Effector CD8-positive, alpha-beta T cell (primary cell): ENCODE measurements at regions not wholly inside any gene's neighbourhood (a gene's known extent, or its start where the extent isn't known, plus 50 kb on each side); places are given as distances from the start of the nearest gene placed in this dataset.
"Not testable (repeated sequence)": the region's sequence is repeated elsewhere in the genome, so short reads cannot be mapped to it uniquely, and the experiment has no call there.

Source experiments
- DNase-seq: peaks from one replicate; lab custom pipeline; 2025; lab: John Stamatoyannopoulos, UW

DNA sequence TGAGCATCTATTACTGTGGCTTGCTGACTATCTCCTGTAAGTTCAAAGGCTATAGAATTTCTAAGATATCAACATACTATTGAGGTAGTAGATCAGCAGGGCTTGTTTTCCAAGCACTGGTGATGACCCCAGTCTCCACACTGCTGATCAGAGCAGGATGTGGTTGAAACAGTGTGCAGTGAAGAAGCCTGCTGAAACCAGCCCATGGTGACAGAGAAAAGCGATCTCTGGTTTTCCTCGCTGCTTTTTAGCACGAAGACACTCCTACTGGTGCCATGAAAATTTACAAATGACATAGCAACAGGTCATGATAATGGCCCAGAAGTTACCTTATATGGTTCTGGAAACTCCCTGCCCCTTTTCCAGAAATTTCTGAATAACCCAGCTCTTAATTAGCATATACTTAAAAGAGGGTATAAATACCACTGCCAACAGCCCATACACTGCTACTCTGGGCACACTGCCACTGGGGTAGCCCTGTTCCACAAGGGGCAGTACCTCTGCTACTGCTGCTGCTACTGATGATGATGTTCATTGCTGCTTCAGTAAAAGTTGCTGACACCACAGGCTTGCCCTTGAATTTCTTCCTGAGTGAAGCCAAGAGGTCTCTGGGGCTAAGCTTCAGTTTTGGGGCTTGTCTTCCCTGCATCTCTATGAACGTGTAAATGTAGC, 1689.5 kb upstream of the PCDH10 start:
- no peak for DNase-seq

- DNase-seq: no peak
Observed at GRCh38 chr4:131470360-131470759, 1678.7 kb upstream of the PCDH10 start.

- no peak for DNase-seq
Observed at GRCh38 chr4:131488772-131489171, 1660.3 kb upstream of the PCDH10 start.

DNA sequence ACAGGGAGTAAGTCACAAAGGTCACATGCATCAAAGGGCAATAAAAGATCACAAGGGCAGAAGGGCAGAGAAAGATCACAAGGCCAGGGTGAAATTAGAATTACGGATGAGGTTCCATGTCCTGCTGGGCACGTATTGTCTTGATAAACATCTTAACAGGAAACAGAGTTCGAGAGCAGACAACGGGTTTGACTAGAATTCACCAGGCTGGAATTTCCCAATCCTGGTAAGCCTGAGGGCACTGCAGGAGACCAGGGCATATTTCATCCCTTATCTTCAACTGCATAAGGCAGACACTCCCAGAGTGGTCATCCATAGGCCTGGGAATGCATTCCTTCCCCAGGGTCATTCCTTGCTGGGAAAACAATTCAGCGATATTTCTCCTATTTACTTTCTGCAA, 1652.9 kb upstream of the PCDH10 start:
- not testable (repeated sequence) for DNase-seq

DNA sequence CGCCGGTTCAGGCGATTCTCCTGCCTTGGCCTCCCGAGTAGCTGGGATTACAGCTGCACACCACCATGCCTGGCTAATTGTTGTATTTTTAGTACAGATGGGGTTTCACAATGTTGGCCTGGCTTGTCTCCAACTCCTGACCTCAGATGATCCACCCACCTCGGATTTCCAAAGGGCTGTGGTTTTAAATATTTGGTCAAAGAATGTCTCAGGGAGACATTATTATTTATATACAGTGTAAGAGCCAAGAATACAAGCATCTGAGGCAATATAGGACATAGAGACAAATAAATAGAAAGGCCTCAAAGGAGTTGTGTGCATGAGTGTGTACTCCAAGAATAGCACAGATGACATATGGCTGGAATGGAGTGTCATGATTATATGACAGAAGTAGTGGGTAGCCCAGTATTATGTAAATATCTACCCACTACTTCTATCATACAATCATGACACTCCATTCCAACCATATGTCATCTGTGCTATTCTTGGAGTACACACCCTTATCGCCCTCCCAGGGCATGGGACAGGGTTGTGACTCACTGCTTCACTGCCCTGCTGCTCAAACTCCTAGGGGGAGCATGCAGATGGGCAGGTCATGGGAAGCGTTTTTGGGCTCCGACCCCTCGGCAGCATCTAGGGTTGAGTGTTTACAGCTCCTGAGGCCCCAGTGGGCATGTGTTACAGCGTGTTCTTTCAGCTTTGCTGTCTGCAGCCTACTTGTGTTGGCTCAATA, 1649.8 kb upstream of the PCDH10 start:
- DNase-seq: no peak

GRCh38 chr4:131509521-131509920, 1639.6 kb upstream of the PCDH10 start:
- no peak for DNase-seq

DNA sequence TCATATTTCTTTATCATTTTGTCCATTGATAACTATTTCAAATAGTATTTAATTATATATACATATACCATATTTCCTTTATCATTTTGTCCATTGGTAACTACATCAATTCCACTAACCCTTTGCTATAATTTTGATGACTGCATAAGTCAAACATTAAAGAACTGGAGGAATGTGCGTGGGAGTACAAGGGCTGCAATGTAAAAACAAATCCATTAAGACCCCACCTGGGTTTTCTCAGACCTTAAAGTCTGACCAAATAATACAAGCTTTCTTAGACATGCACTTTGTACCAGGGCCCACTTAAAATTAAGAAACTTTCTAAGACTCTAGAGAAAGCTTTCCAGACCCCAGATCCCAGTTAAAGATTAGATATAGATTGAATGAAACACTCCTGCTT, 1622.4 kb upstream of the PCDH10 start:
- DNase-seq: no peak

DNA sequence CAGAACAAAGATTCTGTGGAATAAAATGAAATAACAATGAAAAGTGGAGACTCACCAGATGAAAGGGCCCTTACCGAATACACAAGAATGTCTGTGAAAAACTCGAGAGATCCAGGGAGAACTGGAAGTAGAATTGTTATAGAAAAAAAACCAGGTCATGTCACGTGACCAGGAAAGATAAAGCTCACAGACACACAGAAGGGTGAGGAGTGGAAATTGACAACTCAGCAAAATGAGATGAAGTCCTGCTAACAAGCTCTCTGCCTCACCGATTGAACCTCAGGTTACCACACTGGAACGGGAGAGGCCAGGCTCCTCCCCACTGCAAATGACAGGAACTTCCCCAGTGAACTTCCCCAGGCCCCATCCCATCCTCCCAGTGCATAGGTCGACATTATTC, 1618.0 kb upstream of the PCDH10 start:
- DNase-seq: no peak

GRCh38 chr4:131534944-131535645, 1614.0 kb upstream of the PCDH10 start:
- no peak for DNase-seq

DNA sequence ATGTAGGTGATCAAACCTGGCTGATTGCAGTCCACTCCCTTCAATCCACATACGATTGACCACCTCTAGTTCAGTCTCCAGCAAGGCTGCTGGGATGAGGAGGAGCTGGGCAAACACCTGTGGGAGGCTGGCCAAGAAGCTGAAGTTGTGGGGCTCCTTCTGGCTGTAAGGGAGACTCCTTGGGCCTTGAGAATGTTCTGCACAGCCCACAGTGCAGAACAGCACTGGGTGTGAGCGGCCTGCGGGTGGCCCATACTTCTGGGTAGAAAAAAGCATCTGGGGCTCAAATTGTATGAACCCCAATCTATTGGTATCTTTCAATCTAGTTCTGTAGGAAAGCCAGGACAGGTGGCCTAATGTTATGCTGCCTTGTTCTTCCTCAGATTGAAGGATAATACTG, 1608.8 kb upstream of the PCDH10 start:
- DNase-seq: no peak

DNA sequence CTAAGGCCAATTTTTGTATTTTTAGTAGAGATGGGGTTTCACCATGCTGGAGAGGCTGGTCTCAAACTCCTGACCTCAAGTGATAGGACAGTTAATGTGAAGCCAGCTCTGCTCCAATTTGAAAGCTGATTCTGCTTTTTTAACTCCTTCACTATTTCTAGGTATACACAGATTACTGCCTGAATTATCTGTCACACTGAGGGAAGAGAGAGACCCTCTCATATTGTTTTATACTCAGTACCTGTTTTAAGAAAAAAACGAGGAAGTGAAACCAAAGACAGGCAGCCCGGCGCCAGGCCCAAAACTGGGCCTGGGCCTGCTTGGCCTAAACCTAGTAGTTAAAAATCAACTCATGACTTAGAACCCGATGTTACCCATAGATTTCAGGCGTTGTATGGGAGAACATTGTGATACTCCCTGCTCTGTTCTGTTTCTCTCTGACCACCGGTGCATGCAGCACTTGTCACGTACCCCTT, 1601.5 kb upstream of the PCDH10 start:
- no peak for DNase-seq

- no peak for DNase-seq
Observed at GRCh38 chr4:131551306-131551705, 1597.8 kb upstream of the PCDH10 start.

DNA sequence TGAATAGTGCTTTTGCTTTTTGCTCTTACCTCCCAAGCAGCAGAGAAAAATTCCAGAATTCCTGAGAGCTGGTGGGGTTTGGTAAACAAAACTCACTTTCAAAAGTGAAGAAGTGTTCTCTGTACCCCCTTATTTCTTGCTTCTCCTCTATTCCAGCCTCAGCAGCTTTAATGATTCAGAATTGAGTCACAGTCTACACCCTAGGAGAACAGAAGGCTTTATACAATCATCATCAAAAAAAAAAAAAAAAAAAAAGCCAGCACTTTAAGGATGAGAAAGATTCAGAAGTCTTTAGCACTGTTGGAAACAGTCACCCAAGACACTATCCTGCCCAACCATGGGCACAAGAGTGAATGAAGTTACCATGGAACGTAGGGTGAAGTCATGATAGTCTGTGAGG, 1583.1 kb upstream of the PCDH10 start:
- no peak for DNase-seq

GRCh38 chr4:131584587-131584986, 1564.5 kb upstream of the PCDH10 start:
- DNase-seq: no peak

GRCh38 chr4:131595140-131595539, 1554.0 kb upstream of the PCDH10 start:
- DNase-seq: no peak

GRCh38 chr4:131603705-131604104, 1545.4 kb upstream of the PCDH10 start:
- DNase-seq: no peak

DNA sequence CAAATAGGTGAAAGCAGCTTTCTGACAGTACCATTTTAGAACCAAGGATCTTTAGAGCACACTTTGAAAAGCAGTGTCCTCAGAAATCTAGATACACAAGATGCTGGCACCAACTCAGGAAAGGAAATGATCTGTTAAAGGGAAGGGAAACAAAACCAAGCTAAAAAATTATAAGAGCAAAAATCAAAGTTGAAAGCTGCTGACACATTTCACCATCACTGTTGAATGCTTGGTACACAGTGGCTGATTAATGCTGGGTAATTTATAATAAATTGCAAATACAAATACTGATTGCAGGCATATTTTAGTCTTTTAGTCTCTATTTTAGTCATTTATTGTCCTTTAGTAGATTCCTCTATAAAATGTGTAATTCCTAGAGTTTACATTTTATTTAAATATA, 1540.1 kb upstream of the PCDH10 start:
- no peak for DNase-seq

- not testable (repeated sequence) for DNase-seq
Observed at GRCh38 chr4:131610517-131610916, 1538.6 kb upstream of the PCDH10 start.

- DNase-seq: no peak
Observed at GRCh38 chr4:131613086-131613823, 1535.8 kb upstream of the PCDH10 start.

- no peak for DNase-seq
Observed at GRCh38 chr4:131613824-131614216, 1535.3 kb upstream of the PCDH10 start.

- no peak for DNase-seq
Observed at GRCh38 chr4:131632877-131633276, 1516.2 kb upstream of the PCDH10 start.

- DNase-seq: no peak
Observed at GRCh38 chr4:131635191-131635590, 1513.9 kb upstream of the PCDH10 start.
